Nephron progenitor cell (in vitro differentiated cells): ENCODE measurements at regions not wholly inside any gene's neighbourhood (a gene's known extent, or its start where the extent isn't known, plus 50 kb on each side); places are given as distances from the start of the nearest gene placed in this dataset.

Experiments
- DNase-seq: peaks from one replicate; pipeline ENCODE4 v3.0.0; 2021
- H3K27ac Mint-ChIP-seq: 2 replicates; pipeline ENCODE4 v1.8.0; 2021; ENCODE audit warnings: mild to moderate bottlenecking, moderate library complexity, mixed read lengths
- H3K27me3 Mint-ChIP-seq: 2 replicates; pipeline ENCODE4 v1.8.0; 2021; ENCODE audit warnings: mild to moderate bottlenecking, low read depth, mixed read lengths; ENCODE audit not compliant: poor library complexity
- H3K36me3 Mint-ChIP-seq: 2 replicates; pipeline ENCODE4 v1.8.0; 2021; ENCODE audit warnings: low read depth, mixed read lengths
- H3K4me1 Mint-ChIP-seq: 2 replicates; pipeline ENCODE4 v1.8.0; 2021; ENCODE audit warnings: mixed read lengths
- H3K4me3 Mint-ChIP-seq: 2 replicates; pipeline ENCODE4 v1.8.0; 2021; ENCODE audit warnings: mild to moderate bottlenecking, moderate library complexity, mixed read lengths
- H3K9me3 Mint-ChIP-seq: 2 replicates; pipeline ENCODE4 v1.8.0; 2021; ENCODE audit warnings: mild to moderate bottlenecking, moderate library complexity, mixed read lengths
- CTCF ChIP-seq: fragments of 200-600 bp; sonication (generic); IDR thresholded peaks from 2 replicates; pipeline ENCODE4 v1.5.0; 2021; ENCODE audit warnings: antibody characterized with exemption

- Mint-ChIP-seq H3K27me3 (peaks cover 3% of the 10 kb centered on the region), H3K9me3 (no peaks in the 10 kb centered on the region), H3K36me3 (no peaks in the 10 kb centered on the region), H3K27ac (no peak overlapping the region), H3K4me3 (no peak overlapping the region), H3K4me1 (no peaks in the 10 kb centered on the region)
- no peak for TF ChIP-seq CTCF
- DNase-seq, result no peak
Measured at GRCh38 chr6:124907596-124907995, 54.6 kb upstream of the RNF217 start.
